ENCODE measurements at regions not wholly inside any gene's neighbourhood (a gene's known extent, or its start where the extent isn't known, plus 50 kb on each side); places are given as distances from the start of the nearest gene placed in this dataset.

- TF ChIP-seq JUN (IDR thresholded peaks at IDR 0.05; ENCODE audit: borderline replicate concordance, insufficient read depth, insufficient read length, low read depth) (no peak), GATA2 (IDR thresholded peaks at IDR 0.05; ENCODE audit: insufficient read depth, insufficient read length, low read depth, low read length) (no peak), POLR2A (IDR thresholded peaks at IDR 0.05; ENCODE audit: low read depth, low read length) (no peak), POLR2AphosphoS5 (IDR thresholded peaks at IDR 0.05; ENCODE audit: insufficient read depth, low read depth, low read length) (no peak), MAX (IDR thresholded peaks at IDR 0.05; ENCODE audit: insufficient read depth, insufficient read length) (no peak), MYC (IDR thresholded peaks at IDR 0.05; ENCODE audit: low read depth, low read length) (no peak), EZH2 (IDR thresholded peaks at IDR 0.05; ENCODE audit: borderline replicate concordance, low read depth, low read length, severe bottlenecking) (no peak), CTCF (IDR thresholded peaks at IDR 0.05; ENCODE audit: extremely low read depth in 1 of 2, insufficient read depth in 1 of 2, low read depth in 1 of 2, low read length in 2 of 2) (no peak), FOS (IDR thresholded peaks at IDR 0.05; ENCODE audit: borderline replicate concordance, insufficient read depth, low read length) (no peak)
- DNase-seq (ENCODE audit: low read depth, low spot score) (no peak), FAIRE-seq (no peak)
- H3K27ac ChIP-seq (ENCODE audit: insufficient read depth, low read depth, low read length), result no peak overlapping the region
- intact Hi-C loops (cut with micrococcal nuclease) (no loop called here), dilution Hi-C loops (cut with MboI; ENCODE audit: extremely low pct_ligation_motif_present, low sequenced_read_pairs) (no loop called here)
- no peak overlapping the region for H3K9ac ChIP-seq (replicated peaks; ENCODE audit: extremely low read depth, insufficient read depth, low read length)
- H3K4me1 ChIP-seq (ENCODE audit: control insufficient read depth, extremely low read depth, insufficient read depth, low read length), result no peaks in the 10 kb centered on the region
- BruUV-seq (replicated peaks), result no TSS peak
- no peaks in the 10 kb centered on the region for H3K36me3 ChIP-seq (ENCODE audit: control insufficient read depth in 2 of 2, extremely low read depth in 1 of 2, insufficient read depth in 2 of 2, low read length in 2 of 2)
- no peaks in the 10 kb centered on the region for H3K79me2 ChIP-seq (ENCODE audit: control insufficient read depth, insufficient read depth, low read length)
- H3K27me3 ChIP-seq (ENCODE audit: control insufficient read depth in 2 of 2, insufficient read depth in 2 of 2, low read length in 2 of 2), result no peaks in the 10 kb centered on the region
- CTCF ChIA-PET, result no interaction called here
- POLR2A ChIA-PET, result no interaction called here
- no peaks in the 10 kb centered on the region for H3K9me1 ChIP-seq (replicated peaks; ENCODE audit: control insufficient read depth, extremely low read depth, insufficient read depth, low read length)
- peaks cover 6% of the 10 kb centered on the region for H3K9me3 ChIP-seq (replicated peaks; ENCODE audit: control insufficient read depth, insufficient read depth, low read length)
- no peak overlapping the region for H3K4me3 ChIP-seq (replicated peaks in 1 of 3; ENCODE audit: insufficient read depth in 1 of 3, low read depth in 1 of 3, low read length in 3 of 3)
- no peaks in the 10 kb centered on the region for H4K20me1 ChIP-seq (replicated peaks; ENCODE audit: control insufficient read depth, extremely low read depth, insufficient read depth, low read length)
- H2AFZ ChIP-seq (ENCODE audit: low read depth, low read length), result no peak overlapping the region
- no peak overlapping the region for H3K4me2 ChIP-seq (ENCODE audit: insufficient read depth, low read length)
Measured at GRCh38 chr5:4142842-4143241, 547.2 kb downstream of the IRX1 start.
